PC-3 (cell line): ENCODE measurements at regions not wholly inside any gene's neighbourhood (a gene's known extent, or its start where the extent isn't known, plus 50 kb on each side); places are given as distances from the start of the nearest gene placed in this dataset.

ENCODE experiments used
- ATAC-seq: fragments of 200-7000 bp; cut with Tn5 transposase; 2 replicates; pipeline ENCODE4 v1.9.1; 2020; ENCODE audit warnings: mild to moderate bottlenecking, moderate library complexity
- BruUV-seq: library from RNA; stranded (reverse); fragments of 400-500 nt; replicated peaks from 2 replicates; lab custom pipeline; 2021; lab: Mats Ljungman, UMichigan
- CTCF ChIA-PET: fragments of 300-600 bp; sonication (Branson Sonifier 250); formaldehyde crosslinking; loops from one replicate; lab custom pipeline; 2022; ENCODE audit warnings: antibody characterized with exemption; lab: Charles Lee
- POLR2A ChIA-PET: fragments of 300-600 bp; sonication (Branson Sonifier 250); formaldehyde crosslinking; loops from one replicate; lab custom pipeline; 2022; ENCODE audit warnings: antibody characterized with exemption; ENCODE audit not compliant: unreplicated experiment; lab: Charles Lee
- DNase-seq: peaks from one replicate; pipeline ENCODE4 v3.0.0-alpha.2; 2015
- H2AFZ ChIP-seq: fragments of 300-600 bp; sonication (generic); 2 replicates; pipeline ENCODE4 v1.6.0; 2016; ENCODE audit warnings: antibody characterized with exemption, low read length
- H3F3A ChIP-seq: fragments of 300-600 bp; sonication (generic); one replicate; pipeline ENCODE4 v1.6.0; 2017; ENCODE audit warnings: antibody characterized with exemption, low read length, control low read depth, mild to moderate bottlenecking; ENCODE audit not compliant: unreplicated experiment
- H3K27ac ChIP-seq: fragments of 300-600 bp; sonication (generic); 2 replicates; pipeline ENCODE4 v1.5.1; 2016; ENCODE audit warnings: mild to moderate bottlenecking, low read length
- H3K27me3 ChIP-seq: fragments of 300-600 bp; sonication (generic); 2 replicates; pipeline ENCODE4 v1.6.1; 2016; ENCODE audit warnings: low read length, mixed read lengths
- H3K36me3 ChIP-seq: fragments of 300-600 bp; sonication (generic); 2 replicates; pipeline ENCODE4 v1.6.1; 2016; ENCODE audit warnings: low read depth, mixed run types, low read length, mixed read lengths
- H3K4me1 ChIP-seq: fragments of 300-600 bp; sonication (generic); 2 replicates; pipeline ENCODE4 v1.5.1; 2016; ENCODE audit warnings: low read length; ENCODE audit not compliant: insufficient read depth
- H3K4me2 ChIP-seq: fragments of 300-600 bp; sonication (generic); 2 replicates; pipeline ENCODE4 v1.6.0; 2016; ENCODE audit warnings: low read length
- H3K4me3 ChIP-seq: fragments of 300-600 bp; sonication (generic); 2 replicates; pipeline ENCODE4 v1.5.1; 2016; ENCODE audit warnings: mild to moderate bottlenecking, low read length, mixed read lengths
- H3K79me2 ChIP-seq: fragments of 300-600 bp; sonication (generic); 2 replicates; pipeline ENCODE4 v1.6.1; 2017; ENCODE audit warnings: low read length, mixed read lengths
- H3K9ac ChIP-seq: fragments of 300-600 bp; sonication (generic); 2 replicates; pipeline ENCODE4 v1.6.0; 2016; ENCODE audit warnings: mild to moderate bottlenecking, low read length
- H3K9me2 ChIP-seq: fragments of 300-600 bp; sonication (generic); replicated peaks from 2 replicates; pipeline ENCODE4 v1.6.1; 2016; ENCODE audit warnings: mixed run types, low read length, mixed read lengths
- H3K9me3 ChIP-seq: fragments of 300-600 bp; sonication (generic); 2 replicates; pipeline ENCODE4 v1.6.1; 2016; ENCODE audit warnings: low read length, mixed read lengths
- H4K20me1 ChIP-seq: fragments of 300-600 bp; sonication (generic); 2 replicates; pipeline ENCODE4 v1.6.1; 2016; ENCODE audit warnings: low read length, mixed read lengths
- EZH2 ChIP-seq: fragments of 300-600 bp; sonication (generic); IDR thresholded peaks from one replicate; pipeline ENCODE4 v1.6.1; 2017; ENCODE audit warnings: antibody characterized with exemption, mild to moderate bottlenecking, low read length; ENCODE audit not compliant: unreplicated experiment
- EZH2phosphoT487 ChIP-seq: fragments of 300-600 bp; sonication (generic); IDR thresholded peaks from 2 replicates; pipeline ENCODE4 v1.6.1; 2018; ENCODE audit warnings: mild to moderate bottlenecking, antibody characterized with exemption, low read length, borderline replicate concordance
- intact Hi-C: fragments of 100-400 bp; cut with micrococcal nuclease; formaldehyde crosslinking; loops from 2 replicates; pipeline ENCODE4 v1.9.0; 2023
- TF ChIP-seq, protein P1 (sequence below): fragments of 300-600 bp; sonication (generic); conservative IDR thresholded peaks from 2 replicates; pipeline ENCODE4 v1.5.1; 2017; ENCODE audit warnings: antibody characterized with exemption, low read depth, mild to moderate bottlenecking, low read length

DNA sequence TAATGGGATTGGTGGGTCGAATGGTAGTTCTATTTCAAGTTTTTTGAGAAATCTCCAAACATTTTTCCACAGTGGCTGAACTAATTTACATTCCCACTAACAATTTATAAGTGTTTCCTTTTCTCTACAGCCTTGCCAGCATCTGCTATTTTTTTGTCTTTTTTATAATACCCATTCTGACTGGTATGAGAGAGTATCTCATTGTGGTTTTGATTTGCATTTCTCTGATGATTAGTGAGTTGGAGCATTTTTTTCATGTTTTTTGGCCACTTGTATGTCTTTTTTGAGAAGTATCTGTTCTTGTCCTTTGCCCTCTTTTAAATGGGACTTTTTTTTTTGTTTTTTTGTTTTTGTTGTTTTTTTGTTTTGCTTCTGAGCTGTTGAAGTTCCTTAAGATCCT lies 200.0 kb upstream of the GK2 start:
- H3K4me3 ChIP-seq, result no peak overlapping the region
- no peak overlapping the region for H3K4me2 ChIP-seq
- intact Hi-C loops, result no loop called here
- no TSS peak for BruUV-seq
- POLR2A ChIA-PET, result no interaction called here
- no peaks in the 10 kb centered on the region for H3K9me2 ChIP-seq
- no peaks in the 10 kb centered on the region for H3K27me3 ChIP-seq
- TF ChIP-seq EZH2, result no peak
- no peak for TF ChIP-seq EZH2phosphoT487
- TF ChIP-seq, protein P1, sequence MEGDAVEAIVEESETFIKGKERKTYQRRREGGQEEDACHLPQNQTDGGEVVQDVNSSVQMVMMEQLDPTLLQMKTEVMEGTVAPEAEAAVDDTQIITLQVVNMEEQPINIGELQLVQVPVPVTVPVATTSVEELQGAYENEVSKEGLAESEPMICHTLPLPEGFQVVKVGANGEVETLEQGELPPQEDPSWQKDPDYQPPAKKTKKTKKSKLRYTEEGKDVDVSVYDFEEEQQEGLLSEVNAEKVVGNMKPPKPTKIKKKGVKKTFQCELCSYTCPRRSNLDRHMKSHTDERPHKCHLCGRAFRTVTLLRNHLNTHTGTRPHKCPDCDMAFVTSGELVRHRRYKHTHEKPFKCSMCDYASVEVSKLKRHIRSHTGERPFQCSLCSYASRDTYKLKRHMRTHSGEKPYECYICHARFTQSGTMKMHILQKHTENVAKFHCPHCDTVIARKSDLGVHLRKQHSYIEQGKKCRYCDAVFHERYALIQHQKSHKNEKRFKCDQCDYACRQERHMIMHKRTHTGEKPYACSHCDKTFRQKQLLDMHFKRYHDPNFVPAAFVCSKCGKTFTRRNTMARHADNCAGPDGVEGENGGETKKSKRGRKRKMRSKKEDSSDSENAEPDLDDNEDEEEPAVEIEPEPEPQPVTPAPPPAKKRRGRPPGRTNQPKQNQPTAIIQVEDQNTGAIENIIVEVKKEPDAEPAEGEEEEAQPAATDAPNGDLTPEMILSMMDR, result no peak
- CTCF ChIA-PET, result no interaction called here
- no peaks in the 10 kb centered on the region for H3K79me2 ChIP-seq
- no peaks in the 10 kb centered on the region for H3K4me1 ChIP-seq
- no peaks in the 10 kb centered on the region for H3F3A ChIP-seq
- no peak overlapping the region for H3K27ac ChIP-seq
- ATAC-seq (no peak), DNase-seq (no peak)
- H3K9me3 ChIP-seq, result no peaks in the 10 kb centered on the region
- H3K9ac ChIP-seq, result no peak overlapping the region
- no peaks in the 10 kb centered on the region for H3K36me3 ChIP-seq
- no peaks in the 10 kb centered on the region for H4K20me1 ChIP-seq
- H2AFZ ChIP-seq, result no peak overlapping the region

- H3F3A ChIP-seq, result no peaks in the 10 kb centered on the region
- no peak overlapping the region for H3K9ac ChIP-seq
- no peak overlapping the region for H3K4me3 ChIP-seq
- H3K9me2 ChIP-seq, result no peaks in the 10 kb centered on the region
- H3K27me3 ChIP-seq, result no peaks in the 10 kb centered on the region
- no peak for DNase-seq
- ATAC-seq, result no peak
- TF ChIP-seq, protein P1, result no peak
- TF ChIP-seq EZH2phosphoT487 (no peak), EZH2 (no peak)
- no peak overlapping the region for H2AFZ ChIP-seq
- no peak overlapping the region for H3K4me2 ChIP-seq
- no peaks in the 10 kb centered on the region for H3K9me3 ChIP-seq
- H3K79me2 ChIP-seq, result no peaks in the 10 kb centered on the region
- no peak overlapping the region for H3K27ac ChIP-seq
- ChIA-PET CTCF (no interaction called here), POLR2A (no interaction called here)
- H3K36me3 ChIP-seq, result no peaks in the 10 kb centered on the region
- BruUV-seq, result no TSS peak
- intact Hi-C loops, result no loop called here
- no peaks in the 10 kb centered on the region for H4K20me1 ChIP-seq
- H3K4me1 ChIP-seq, result no peaks in the 10 kb centered on the region
Observed at GRCh38 chr4:79604152-79604551, 196.1 kb upstream of the GK2 start.

GRCh38 chr4:79603681-79604080 lies 195.7 kb upstream of the GK2 start:
- BruUV-seq, result no TSS peak
- CTCF ChIA-PET, result no interaction called here
- no peak overlapping the region for H2AFZ ChIP-seq

More at GRCh38 chr4:79603681-79604080, 195.7 kb upstream of the GK2 start:
- H3K9me3 ChIP-seq, result no peaks in the 10 kb centered on the region
- H3K9me2 ChIP-seq, result no peaks in the 10 kb centered on the region
- POLR2A ChIA-PET, result no interaction called here
- no peak overlapping the region for H3K4me3 ChIP-seq
- H3K27me3 ChIP-seq, result no peaks in the 10 kb centered on the region
- no peaks in the 10 kb centered on the region for H3K4me1 ChIP-seq
- no peak for DNase-seq
- intact Hi-C loops, result no loop called here
- TF ChIP-seq, protein P1, result no peak
- no peak for TF ChIP-seq EZH2phosphoT487
- no peak for TF ChIP-seq EZH2
- H3K27ac ChIP-seq, result no peak overlapping the region
- H3K4me2 ChIP-seq, result no peak overlapping the region
- H4K20me1 ChIP-seq, result no peaks in the 10 kb centered on the region
- ATAC-seq, result no peak
- no peaks in the 10 kb centered on the region for H3K36me3 ChIP-seq
- H3K79me2 ChIP-seq, result no peaks in the 10 kb centered on the region
- H3F3A ChIP-seq, result no peaks in the 10 kb centered on the region
- H3K9ac ChIP-seq, result no peak overlapping the region
